ENCODE measurements at regions not wholly inside any gene's neighbourhood (a gene's known extent, or its start where the extent isn't known, plus 50 kb on each side); places are given as distances from the start of the nearest gene placed in this dataset.

- TF ChIP-seq CTCF (IDR thresholded peaks at IDR 0.05) (no peak), POLR2A (IDR thresholded peaks at IDR 0.05) (no peak)
Measured at GRCh38 chr3:29057326-29057725, 223.5 kb upstream of the RBMS3 start.
